ENCODE measurements at regions not wholly inside any gene's neighbourhood (a gene's known extent, or its start where the extent isn't known, plus 50 kb on each side); places are given as distances from the start of the nearest gene placed in this dataset.

- no peak for ATAC-seq
- Histone ChIP-seq H3K4me1 (replicated peaks in 1 of 2; ENCODE audit: control insufficient read depth in 2 of 2, insufficient read depth in 2 of 2, low read length in 2 of 2) (no peaks in the 10 kb centered on the region), H3K27ac (ENCODE audit: extremely low read depth, low read depth, low read length) (no peak overlapping the region), H3K9me3 (replicated peaks; ENCODE audit: control insufficient read depth, insufficient read depth, low read depth, low read length) (no peaks in the 10 kb centered on the region), H3K4me3 (no peak overlapping the region), H3K4me2 (ENCODE audit: insufficient read depth, low read length) (no peak overlapping the region), H4K20me1 (replicated peaks; ENCODE audit: control insufficient read depth, insufficient read depth, low read length) (no peaks in the 10 kb centered on the region), H3K9ac (ENCODE audit: insufficient read depth in 1 of 2, low read depth in 2 of 2, low read length in 2 of 2) (no peak overlapping the region), H3K36me3 (ENCODE audit: control insufficient read depth, insufficient read depth, low read length) (no peaks in the 10 kb centered on the region), H3K9me1 (ENCODE audit: control insufficient read depth, insufficient read depth, low read length) (no peaks in the 10 kb centered on the region), H3K79me2 (ENCODE audit: control insufficient read depth, insufficient read depth, low read length) (no peaks in the 10 kb centered on the region), H3K27me3 (ENCODE audit: control insufficient read depth in 2 of 2, insufficient read depth in 2 of 2, low read length in 2 of 2) (0 out of 5 replicates have a peak, but pooled peaks cover 0 to 3% of the 10 kb centered on the region in 2 experiments), H2AFZ (ENCODE audit: low read depth, low read length) (no peak overlapping the region)
- in situ Hi-C loops (cut with MboI) (no loop called here), intact Hi-C loops (cut with micrococcal nuclease) (no loop called here)
- no TSS peak for BruUV-seq (replicated peaks)
- FAIRE-seq, result no peak
- TF ChIP-seq ZNF146 (CRISPR knock-in tag; IDR thresholded peaks at IDR 0.05; ENCODE audit: unreplicated experiment) (no peak), HOXB6 (CRISPR knock-in tag; IDR thresholded peaks at IDR 0.05; ENCODE audit: borderline replicate concordance) (no peak), TEAD1 (CRISPR knock-in tag; IDR thresholded peaks at IDR 0.05) (no peak), TAL1 (IDR thresholded peaks at IDR 0.05) (no peak), HNRNPUL1 (IDR thresholded peaks at IDR 0.05; ENCODE audit: low read length) (no peak), HLTF (IDR thresholded peaks at IDR 0.05) (no peak), MYBL2 (IDR thresholded peaks at IDR 0.05; ENCODE audit: low read depth) (no peak), MYBL2 (CRISPR knock-in tag; IDR thresholded peaks at IDR 0.05; ENCODE audit: borderline replicate concordance) (no peak), TRIM24 (IDR thresholded peaks at IDR 0.05) (no peak), TCFL5 (CRISPR knock-in tag; conservative IDR thresholded peaks at IDR 0.05) (no peak), ZNF354B (CRISPR knock-in tag; IDR thresholded peaks at IDR 0.05) (no peak), FOXA1 (IDR thresholded peaks at IDR 0.05; ENCODE audit: borderline replicate concordance) (no peak), PTBP1 (IDR thresholded peaks at IDR 0.05; ENCODE audit: low read depth, low read length) (no peak), MLX (CRISPR knock-in tag; conservative IDR thresholded peaks at IDR 0.05) (no peak), GABPB1 (CRISPR knock-in tag; IDR thresholded peaks at IDR 0.05) (no peak)
- TF ChIP-seq, protein P1, sequence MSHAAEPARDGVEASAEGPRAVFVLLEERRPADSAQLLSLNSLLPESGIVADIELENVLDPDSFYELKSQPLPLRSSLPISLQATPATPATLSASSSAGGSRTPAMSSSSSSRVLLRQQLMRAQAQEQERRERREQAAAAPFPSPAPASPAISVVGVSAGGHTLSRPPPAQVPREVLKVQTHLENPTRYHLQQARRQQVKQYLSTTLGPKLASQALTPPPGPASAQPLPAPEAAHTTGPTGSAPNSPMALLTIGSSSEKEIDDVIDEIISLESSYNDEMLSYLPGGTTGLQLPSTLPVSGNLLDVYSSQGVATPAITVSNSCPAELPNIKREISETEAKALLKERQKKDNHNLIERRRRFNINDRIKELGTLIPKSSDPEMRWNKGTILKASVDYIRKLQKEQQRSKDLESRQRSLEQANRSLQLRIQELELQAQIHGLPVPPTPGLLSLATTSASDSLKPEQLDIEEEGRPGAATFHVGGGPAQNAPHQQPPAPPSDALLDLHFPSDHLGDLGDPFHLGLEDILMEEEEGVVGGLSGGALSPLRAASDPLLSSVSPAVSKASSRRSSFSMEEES (CRISPR knock-in tag; IDR thresholded peaks at IDR 0.05), result no peak
- ChIA-PET POLR2A (no interaction called here), CTCF (ENCODE audit: low intra/inter-chr PET ratio) (no interaction called here)
- WGBS (ENCODE audit: insufficient coverage, low coverage, missing lambda C conversion rate), result 0% methylated on average over 2 of the region's 2 CpGs
- DNase-seq (ENCODE audit: extremely low read depth in 1 of 4, low spot score in 3 of 4), result no peak
Measured at GRCh38 chr5:155101697-155102096, 88.1 kb downstream of the KIF4B start.
